H1 (cell line): ENCODE measurements at regions not wholly inside any gene's neighbourhood (a gene's known extent, or its start where the extent isn't known, plus 50 kb on each side); places are given as distances from the start of the nearest gene placed in this dataset.

Experiments used
- CTCF ChIA-PET: fragments of 300-600 bp; sonication (Branson Sonifier 250); formaldehyde crosslinking; loops from one replicate; lab custom pipeline; 2021; ENCODE audit not compliant: partially characterized antibody; lab: Charles Lee
- POLR2A ChIA-PET: fragments of 300-600 bp; sonication (Branson Sonifier 250); formaldehyde crosslinking; loops from one replicate; lab custom pipeline; 2021; ENCODE audit warnings: inconsistent platforms; ENCODE audit not compliant: partially characterized antibody; lab: Charles Lee
- DNase-seq, 2 experiments: peaks; one replicate each; pipeline versions ENCODE4 v3.0.0 to v3.0.0-alpha.2; 2010 to 2022; ENCODE audit warnings: low spot score in 2 of 2, low read depth in 1 of 2, mixed read lengths in 1 of 2
- FAIRE-seq: peaks from 2 replicates; lab custom pipeline; 2011; peaks lifted over from hg19 to GRCh38; lab: Jason Lieb, UNC
- H2AFZ ChIP-seq: 2 replicates; pipeline ENCODE4 v1.8.1; 2012; ENCODE audit warnings: low read length, inconsistent platforms
- H2AK5ac ChIP-seq: 2 replicates; pipeline ENCODE4 v1.6.1; 2013; ENCODE audit warnings: low read depth, low read length
- H2BK120ac ChIP-seq: replicated peaks from 2 replicates; pipeline ENCODE3; 2013; ENCODE audit warnings: low read depth, low read length, inconsistent platforms
- H2BK12ac ChIP-seq: 2 replicates; pipeline ENCODE4 v1.6.1; 2013; ENCODE audit warnings: low read depth, low read length
- H2BK15ac ChIP-seq: 2 replicates; pipeline ENCODE4 v1.6.1; 2013; ENCODE audit warnings: low read length
- H2BK20ac ChIP-seq: 2 replicates; pipeline ENCODE4 v1.6.1; 2013; ENCODE audit warnings: low read length
- H2BK5ac ChIP-seq: 2 replicates; pipeline ENCODE4 v1.6.1; 2013; ENCODE audit warnings: low read depth, low read length
- H3K14ac ChIP-seq: 2 replicates; pipeline ENCODE4 v1.6.1; 2013; ENCODE audit warnings: inconsistent platforms; ENCODE audit not compliant: insufficient read length
- H3K18ac ChIP-seq: 2 replicates; pipeline ENCODE4 v1.6.1; 2013; ENCODE audit warnings: low read length; ENCODE audit errors: extremely low read depth
- H3K23ac ChIP-seq: 2 replicates; pipeline ENCODE4 v1.6.1; 2013; ENCODE audit warnings: inconsistent platforms; ENCODE audit not compliant: insufficient read length
- H3K23me2 ChIP-seq: 2 replicates; pipeline ENCODE4 v1.6.1; 2013; ENCODE audit warnings: low read depth, low read length
- H3K27ac ChIP-seq: 2 replicates; pipeline ENCODE4 v1.6.1; 2011; ENCODE audit warnings: low read depth, low read length, inconsistent platforms
- H3K27me3 ChIP-seq, 4 experiments: replicated peaks in 1 of 4; 1 replicate in 1 of 4; 2 replicates in 3 of 4; pipeline versions ENCODE4 v1.6.1 to v1.8.1; 2011 to 2013; ENCODE audit warnings: low read length in 3 of 4, mild to moderate bottlenecking in 3 of 4, inconsistent platforms in 2 of 4, mixed read lengths in 2 of 4, moderate library complexity in 1 of 4; ENCODE audit not compliant: control insufficient read depth in 3 of 4, insufficient read depth in 3 of 4; ENCODE audit errors: extremely low read depth in 1 of 4
- H3K36me3 ChIP-seq, 4 experiments: 2 replicates each; pipeline versions ENCODE4 v1.6.1 to v1.8.1; 2011 to 2013; ENCODE audit warnings: mild to moderate bottlenecking in 4 of 4, low read length in 3 of 4, moderate library complexity in 2 of 4, control low read depth in 1 of 4, inconsistent platforms in 1 of 4; ENCODE audit not compliant: insufficient read depth in 4 of 4, control insufficient read depth in 2 of 4
- H3K4ac ChIP-seq: replicated peaks from 2 replicates; pipeline ENCODE3; 2013; ENCODE audit warnings: low read length, low read depth, mixed read lengths, inconsistent platforms; ENCODE audit not compliant: insufficient read length
- H3K4me1 ChIP-seq, 4 experiments: replicated peaks in 1 of 4; 1 replicate in 1 of 4; 2 replicates in 3 of 4; pipeline versions ENCODE4 v1.6.1 to v1.8.1; 2011 to 2013; ENCODE audit warnings: low read length in 3 of 4, inconsistent platforms in 2 of 4, mixed read lengths in 1 of 4; ENCODE audit not compliant: insufficient read depth in 4 of 4, control insufficient read depth in 3 of 4
- H3K4me2 ChIP-seq, 2 experiments: 2 replicates each; pipeline versions ENCODE4 v1.6.1 to v1.8.1; 2011 to 2013; ENCODE audit warnings: low read depth in 2 of 2, low read length in 2 of 2, control low read depth in 1 of 2, inconsistent platforms in 1 of 2, mild to moderate bottlenecking in 1 of 2; ENCODE audit not compliant: insufficient read depth in 1 of 2
- H3K4me3 ChIP-seq, 4 experiments: fragments of 200-600, 300-600 bp in 1 of 4; sonication (generic), shearing (Covaris generic), sonication (Bioruptor Twin) in 1 of 4; 2 replicates each; pipeline versions ENCODE4 v1.5.1 to v1.8.1; 2011 to 2016; ENCODE audit warnings: low read length in 4 of 4, low read depth in 3 of 4, control low read depth in 2 of 4, inconsistent platforms in 2 of 4, mild to moderate bottlenecking in 2 of 4, mixed read lengths in 1 of 4, moderate library complexity in 1 of 4; ENCODE audit not compliant: insufficient read depth in 2 of 4; ENCODE audit errors: extremely low read depth in 1 of 4
- H3K56ac ChIP-seq: replicated peaks from 2 replicates; pipeline ENCODE3; 2013; ENCODE audit warnings: low read depth, mild to moderate bottlenecking, mixed read lengths, low read length, inconsistent platforms; ENCODE audit not compliant: insufficient read length
- H3K79me1 ChIP-seq: 2 replicates; pipeline ENCODE4 v1.6.1; 2013; ENCODE audit warnings: low read depth, low read length, control low read depth
- H3K79me2 ChIP-seq, 2 experiments: 2 replicates each; pipeline versions ENCODE4 v1.6.1 to v1.8.1; 2012 to 2013; ENCODE audit warnings: low read length in 2 of 2, mild to moderate bottlenecking in 2 of 2, inconsistent platforms in 1 of 2; ENCODE audit not compliant: insufficient read depth in 2 of 2, control insufficient read depth in 1 of 2
- H3K9ac ChIP-seq, 4 experiments: replicated peaks in 1 of 4; 1 replicate in 1 of 4; 2 replicates in 3 of 4; pipeline versions ENCODE4 v1.6.1 to v1.8.1; 2011 to 2013; ENCODE audit warnings: low read depth in 3 of 4, low read length in 3 of 4, control low read depth in 2 of 4, mild to moderate bottlenecking in 2 of 4, moderate library complexity in 2 of 4, inconsistent platforms in 1 of 4; ENCODE audit errors: extremely low read depth in 1 of 4
- H3K9me3 ChIP-seq, 2 experiments: 2 replicates each; pipeline versions ENCODE4 v1.6.1 to v1.8.1; 2012 to 2013; ENCODE audit warnings: mild to moderate bottlenecking in 2 of 2, moderate library complexity in 2 of 2, control low read depth in 1 of 2, inconsistent platforms in 1 of 2, low read depth in 1 of 2, low read length in 1 of 2, mixed read lengths in 1 of 2; ENCODE audit not compliant: insufficient read depth in 2 of 2
- H4K20me1 ChIP-seq, 2 experiments: replicated peaks in 1 of 2; 2 replicates each; pipeline versions ENCODE3 to v1.8.1; 2011 to 2013; ENCODE audit warnings: inconsistent platforms in 2 of 2, low read length in 2 of 2, mild to moderate bottlenecking in 1 of 2; ENCODE audit not compliant: insufficient read depth in 2 of 2, control insufficient read depth in 1 of 2
- H4K5ac ChIP-seq: 2 replicates; pipeline ENCODE4 v1.6.1; 2013; ENCODE audit warnings: low read length, low read depth, mixed read lengths, inconsistent platforms; ENCODE audit not compliant: insufficient read length
- H4K8ac ChIP-seq: 2 replicates; pipeline ENCODE4 v1.8.0; 2013; ENCODE audit warnings: mild to moderate bottlenecking, moderate library complexity, low read length, inconsistent platforms; ENCODE audit not compliant: insufficient read depth; ENCODE audit errors: extremely low read depth
- H4K91ac ChIP-seq: replicated peaks from 2 replicates; pipeline ENCODE3; 2013; ENCODE audit warnings: low read length, mixed read lengths, inconsistent platforms; ENCODE audit not compliant: insufficient read length
- CBX8 ChIP-seq: fragments of 300-800, 300-1000 bp; sonication (generic); IDR thresholded peaks from 2 replicates; pipeline ENCODE4 v1.7.1; 2016; ENCODE audit warnings: low read depth, low read length, borderline replicate concordance
- CREB1 ChIP-seq: IDR thresholded peaks from 2 replicates; pipeline ENCODE4 v1.6.1; 2012; ENCODE audit warnings: inconsistent platforms
- HDAC6 ChIP-seq: IDR thresholded peaks from one replicate; pipeline ENCODE4 v1.7.1; 2012; ENCODE audit warnings: low read depth, mild to moderate bottlenecking, inconsistent platforms, low read length, moderate library complexity
- POU5F1 ChIP-seq: IDR thresholded peaks from 2 replicates; pipeline ENCODE4 v1.6.1; 2011; ENCODE audit warnings: low read depth, mild to moderate bottlenecking, low read length, moderate library complexity
- RAD21 ChIP-seq, 2 experiments: IDR thresholded peaks in 1 of 2; conservative IDR thresholded peaks in 1 of 2; 2 replicates each; pipeline ENCODE4 v1.6.1; 2011; ENCODE audit warnings: low read depth in 2 of 2, low read length in 2 of 2, improper control_type of control experiment in 1 of 2, inconsistent platforms in 1 of 2, mild to moderate bottlenecking in 1 of 2, moderate library complexity in 1 of 2
- WGBS, 2 experiments: shearing (Covaris generic) in 1 of 2; methylation state at CpG; one replicate each; pipeline versions ENCODE4 v1.1.6 to v1.1.7; 2013 to 2015; ENCODE audit warnings: low lambda C conversion rate in 2 of 2, mixed read lengths in 2 of 2, inconsistent platforms in 1 of 2, low coverage in 1 of 2, missing lambda C conversion rate in 1 of 2; ENCODE audit not compliant: insufficient replicate concordance in 2 of 2, insufficient coverage in 1 of 2, insufficient read length in 1 of 2; ENCODE audit errors: extremely low coverage in 1 of 2, missing lambda C conversion rate in 1 of 2; 5-methylcytosine and 5-hydroxymethylcytosine counted together
- TF ChIP-seq, protein P1 (sequence below), 3 experiments: IDR thresholded peaks; 1 replicate in 2 of 3; 2 replicates in 1 of 3; pipeline versions ENCODE4 v1.5.1 to v1.6.1; 2011; ENCODE audit warnings: low read length in 3 of 3, mild to moderate bottlenecking in 3 of 3, inconsistent platforms in 2 of 3, low read depth in 1 of 3, moderate library complexity in 1 of 3; ENCODE audit not compliant: insufficient read depth in 1 of 3; ENCODE audit errors: control extremely low read depth in 1 of 3

DNA sequence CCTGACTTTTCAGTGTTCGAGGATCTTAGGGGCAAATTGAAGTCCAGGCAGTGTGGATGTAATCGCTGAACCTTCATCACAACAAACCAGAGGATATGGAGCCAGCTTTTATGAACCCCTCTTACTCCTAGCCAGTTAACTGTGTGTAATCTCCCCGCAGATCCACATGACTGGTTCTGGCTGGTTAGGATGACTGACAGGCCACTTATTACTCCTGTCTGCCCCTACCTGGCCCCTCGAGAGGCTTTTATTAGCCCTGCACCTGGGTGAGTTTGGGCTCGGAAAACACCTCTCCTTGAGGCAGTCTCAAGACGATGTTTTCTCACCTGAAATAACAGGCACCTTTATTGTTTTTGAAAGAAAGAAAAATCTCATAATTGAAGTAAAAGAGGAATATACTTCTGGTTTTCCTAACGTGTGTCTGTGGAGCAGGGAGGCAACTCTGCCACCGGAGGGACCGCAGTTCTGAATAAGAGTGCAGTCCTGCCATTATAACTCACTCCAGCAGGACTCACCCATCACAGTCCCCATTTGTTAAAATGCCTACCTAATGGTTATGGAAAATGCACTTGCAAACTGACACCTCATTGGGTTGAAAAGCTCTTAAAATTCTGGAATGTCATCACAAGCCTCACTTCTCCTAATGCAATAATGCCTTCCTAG, 291.9 kb upstream of the N4BP1 start:
- H3K27ac ChIP-seq = no peak overlapping the region
- no peak overlapping the region for H4K5ac ChIP-seq
- H3K9ac ChIP-seq = no peak overlapping the region
- H3K18ac ChIP-seq = no peak overlapping the region
- no peak overlapping the region for H3K4ac ChIP-seq
- no peak overlapping the region for H2AK5ac ChIP-seq
- H3K4me2 ChIP-seq = no peak overlapping the region
- H4K20me1 ChIP-seq = no peaks in the 10 kb centered on the region
- no peaks in the 10 kb centered on the region for H3K9me3 ChIP-seq
- H3K27me3 ChIP-seq = no peaks in the 10 kb centered on the region; a peak in 1 of 7 replicates
- CTCF ChIA-PET = interaction anchor here (0.7 to 3.0 kb wide), 24 partner anchors 10 to 451 kb away, joined by 3 to 19 read pairs (median 4); no protein-coding TSS in a partner anchor
- H3K79me2 ChIP-seq = no peaks in the 10 kb centered on the region
- H4K91ac ChIP-seq = no peak overlapping the region
- no peak overlapping the region for H2BK5ac ChIP-seq
- H3K14ac ChIP-seq = no peak overlapping the region
- H3K23me2 ChIP-seq = no peaks in the 10 kb centered on the region
- H2BK120ac ChIP-seq = no peak overlapping the region
- FAIRE-seq (no peak), DNase-seq (no peak)
- no peak overlapping the region for H2BK20ac ChIP-seq
- no peak overlapping the region for H2BK15ac ChIP-seq
- 80% methylated on average over 9 of the region's 9 CpGs; no CpG with 5 or more reads in 1 of the 2 experiments for WGBS, 2 experiments
- H3K23ac ChIP-seq = no peak overlapping the region
- H3K4me3 ChIP-seq = no peak overlapping the region
- H4K8ac ChIP-seq = no peak overlapping the region
- no peaks in the 10 kb centered on the region for H3K79me1 ChIP-seq
- POLR2A ChIA-PET = no interaction called here
- peaks cover 0 to 3% (median 1%) of the 10 kb centered on the region in 4 experiments; a peak in 2 of 7 replicates for H3K4me1 ChIP-seq
- no peak overlapping the region for H2AFZ ChIP-seq
- TF ChIP-seq POU5F1 (no peak), CBX8 (no peak), CREB1 (no peak), HDAC6 (no peak), RAD21 (IDR thresholded peaks at IDR 0.05 in 1 of 2, conservative IDR thresholded peaks at IDR 0.05 in 1 of 2; ENCODE audit: low read depth in 2 of 2, low read length in 2 of 2) (peak; percentile 48 to 49; a peak in 3 of 4 replicates)
- TF ChIP-seq, protein P1, sequence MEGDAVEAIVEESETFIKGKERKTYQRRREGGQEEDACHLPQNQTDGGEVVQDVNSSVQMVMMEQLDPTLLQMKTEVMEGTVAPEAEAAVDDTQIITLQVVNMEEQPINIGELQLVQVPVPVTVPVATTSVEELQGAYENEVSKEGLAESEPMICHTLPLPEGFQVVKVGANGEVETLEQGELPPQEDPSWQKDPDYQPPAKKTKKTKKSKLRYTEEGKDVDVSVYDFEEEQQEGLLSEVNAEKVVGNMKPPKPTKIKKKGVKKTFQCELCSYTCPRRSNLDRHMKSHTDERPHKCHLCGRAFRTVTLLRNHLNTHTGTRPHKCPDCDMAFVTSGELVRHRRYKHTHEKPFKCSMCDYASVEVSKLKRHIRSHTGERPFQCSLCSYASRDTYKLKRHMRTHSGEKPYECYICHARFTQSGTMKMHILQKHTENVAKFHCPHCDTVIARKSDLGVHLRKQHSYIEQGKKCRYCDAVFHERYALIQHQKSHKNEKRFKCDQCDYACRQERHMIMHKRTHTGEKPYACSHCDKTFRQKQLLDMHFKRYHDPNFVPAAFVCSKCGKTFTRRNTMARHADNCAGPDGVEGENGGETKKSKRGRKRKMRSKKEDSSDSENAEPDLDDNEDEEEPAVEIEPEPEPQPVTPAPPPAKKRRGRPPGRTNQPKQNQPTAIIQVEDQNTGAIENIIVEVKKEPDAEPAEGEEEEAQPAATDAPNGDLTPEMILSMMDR (IDR thresholded peaks at IDR 0.05; ENCODE audit: control extremely low read depth in 1 of 3, insufficient read depth in 1 of 3, low read depth in 1 of 3, low read length in 3 of 3) = peak; percentile 39 to 63 (median 45)
- no peak overlapping the region for H2BK12ac ChIP-seq
- no peaks in the 10 kb centered on the region for H3K36me3 ChIP-seq
- H3K56ac ChIP-seq = no peak overlapping the region
